ENCODE measurements at regions not wholly inside any gene's neighbourhood (a gene's known extent, or its start where the extent isn't known, plus 50 kb on each side); places are given as distances from the start of the nearest gene placed in this dataset.

DNA sequence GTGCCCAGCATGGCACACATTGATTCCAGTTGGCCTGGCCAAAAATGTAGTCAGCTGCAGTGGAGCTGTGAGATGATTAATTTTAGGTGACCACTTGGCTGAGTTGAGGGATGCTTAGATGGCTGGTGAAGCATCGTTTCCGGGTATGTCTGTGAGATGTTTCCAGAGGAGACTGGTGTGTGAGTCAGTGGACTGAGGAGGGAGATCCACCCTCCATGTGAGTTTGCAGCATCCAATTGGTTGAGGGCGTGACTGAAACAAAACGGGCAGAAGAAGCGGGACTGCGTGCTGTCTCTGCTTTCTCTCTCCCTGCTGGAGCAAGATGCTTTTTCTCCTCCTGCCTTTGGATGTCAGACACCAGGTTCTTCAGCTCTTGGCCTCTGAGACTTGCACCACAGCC, 68.2 kb upstream of the DSCAM start:
- no peak for ATAC-seq (ENCODE audit: low read depth)
- H3K36me3 ChIP-seq (ENCODE audit: low read depth), result no peaks in the 10 kb centered on the region
- DNase-seq (ENCODE audit: low spot score), result no peak
- TF ChIP-seq, protein P1, sequence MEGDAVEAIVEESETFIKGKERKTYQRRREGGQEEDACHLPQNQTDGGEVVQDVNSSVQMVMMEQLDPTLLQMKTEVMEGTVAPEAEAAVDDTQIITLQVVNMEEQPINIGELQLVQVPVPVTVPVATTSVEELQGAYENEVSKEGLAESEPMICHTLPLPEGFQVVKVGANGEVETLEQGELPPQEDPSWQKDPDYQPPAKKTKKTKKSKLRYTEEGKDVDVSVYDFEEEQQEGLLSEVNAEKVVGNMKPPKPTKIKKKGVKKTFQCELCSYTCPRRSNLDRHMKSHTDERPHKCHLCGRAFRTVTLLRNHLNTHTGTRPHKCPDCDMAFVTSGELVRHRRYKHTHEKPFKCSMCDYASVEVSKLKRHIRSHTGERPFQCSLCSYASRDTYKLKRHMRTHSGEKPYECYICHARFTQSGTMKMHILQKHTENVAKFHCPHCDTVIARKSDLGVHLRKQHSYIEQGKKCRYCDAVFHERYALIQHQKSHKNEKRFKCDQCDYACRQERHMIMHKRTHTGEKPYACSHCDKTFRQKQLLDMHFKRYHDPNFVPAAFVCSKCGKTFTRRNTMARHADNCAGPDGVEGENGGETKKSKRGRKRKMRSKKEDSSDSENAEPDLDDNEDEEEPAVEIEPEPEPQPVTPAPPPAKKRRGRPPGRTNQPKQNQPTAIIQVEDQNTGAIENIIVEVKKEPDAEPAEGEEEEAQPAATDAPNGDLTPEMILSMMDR (IDR thresholded peaks at IDR 0.05; ENCODE audit: poor library complexity, severe bottlenecking), result no peak
- no peaks in the 10 kb centered on the region for H3K9me3 ChIP-seq (ENCODE audit: severe bottlenecking)
- no peak overlapping the region for H3K4me3 ChIP-seq (ENCODE audit: severe bottlenecking)
- no peaks in the 10 kb centered on the region for H3K27me3 ChIP-seq (ENCODE audit: insufficient read depth, poor library complexity, severe bottlenecking)
- no peak overlapping the region for H3K27ac ChIP-seq (ENCODE audit: poor library complexity, severe bottlenecking)
- no peaks in the 10 kb centered on the region for H3K4me1 ChIP-seq (ENCODE audit: insufficient read depth, poor library complexity, severe bottlenecking)

GRCh38 chr21:40923407-40923806, 76.4 kb upstream of the DSCAM start:
- Histone ChIP-seq H3K9me3 (ENCODE audit: severe bottlenecking) (peaks cover 2% of the 10 kb centered on the region), H3K4me1 (ENCODE audit: insufficient read depth, poor library complexity, severe bottlenecking) (peaks cover 14% of the 10 kb centered on the region), H3K4me3 (ENCODE audit: severe bottlenecking) (no peak overlapping the region), H3K27ac (ENCODE audit: poor library complexity, severe bottlenecking) (peak overlapping the region; percentile 9), H3K27me3 (ENCODE audit: insufficient read depth, poor library complexity, severe bottlenecking) (no peaks in the 10 kb centered on the region), H3K36me3 (ENCODE audit: low read depth) (no peaks in the 10 kb centered on the region)
- DNase-seq (ENCODE audit: low spot score) (peak; percentile 75), ATAC-seq (ENCODE audit: low read depth) (no peak; the same call in 1 of the 3 replicates)
- TF ChIP-seq, protein P1 (IDR thresholded peaks at IDR 0.05; ENCODE audit: poor library complexity, severe bottlenecking), result no peak

DNA sequence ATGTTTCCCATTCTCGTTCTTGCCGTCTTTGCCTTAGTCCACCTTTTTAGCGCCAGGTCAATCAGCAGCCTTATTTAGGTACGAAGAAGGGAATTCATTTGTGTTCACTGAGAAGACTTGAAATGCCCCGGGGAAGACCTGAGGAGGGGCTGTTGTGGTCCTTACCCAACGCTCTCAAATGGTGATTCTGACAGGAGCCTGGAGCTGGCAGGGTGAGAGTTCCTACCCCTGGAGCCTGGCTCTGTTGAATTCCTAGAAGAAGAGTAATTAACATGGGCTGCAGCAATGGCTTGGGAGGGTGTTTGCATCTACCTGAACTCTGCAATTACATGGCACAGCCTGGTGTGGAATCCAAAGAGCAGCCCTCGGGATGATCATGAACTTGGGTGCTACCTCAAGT, 76.9 kb upstream of the DSCAM start:
- peaks cover 14% of the 10 kb centered on the region for H3K4me1 ChIP-seq (ENCODE audit: insufficient read depth, poor library complexity, severe bottlenecking)
- ATAC-seq (ENCODE audit: low read depth) (no peak), DNase-seq (ENCODE audit: low spot score) (no peak)
- no peaks in the 10 kb centered on the region for H3K36me3 ChIP-seq (ENCODE audit: low read depth)
- no peaks in the 10 kb centered on the region for H3K27me3 ChIP-seq (ENCODE audit: insufficient read depth, poor library complexity, severe bottlenecking)
- peaks cover 2% of the 10 kb centered on the region for H3K9me3 ChIP-seq (ENCODE audit: severe bottlenecking)
- TF ChIP-seq, protein P1 (IDR thresholded peaks at IDR 0.05; ENCODE audit: poor library complexity, severe bottlenecking), result no peak
- peak overlapping the region; percentile 9 for H3K27ac ChIP-seq (ENCODE audit: poor library complexity, severe bottlenecking)
- H3K4me3 ChIP-seq (ENCODE audit: severe bottlenecking), result no peak overlapping the region

- Histone ChIP-seq H3K27ac (ENCODE audit: poor library complexity, severe bottlenecking) (no peak overlapping the region), H3K27me3 (ENCODE audit: insufficient read depth, poor library complexity, severe bottlenecking) (no peaks in the 10 kb centered on the region), H3K4me1 (ENCODE audit: insufficient read depth, poor library complexity, severe bottlenecking) (peaks cover 14% of the 10 kb centered on the region), H3K36me3 (ENCODE audit: low read depth) (no peaks in the 10 kb centered on the region), H3K9me3 (ENCODE audit: severe bottlenecking) (peaks cover 2% of the 10 kb centered on the region), H3K4me3 (ENCODE audit: severe bottlenecking) (no peak overlapping the region)
- TF ChIP-seq, protein P1 (IDR thresholded peaks at IDR 0.05; ENCODE audit: poor library complexity, severe bottlenecking), result no peak
- ATAC-seq (ENCODE audit: low read depth) (no peak), DNase-seq (ENCODE audit: low spot score) (no peak)
Observed at GRCh38 chr21:40924641-40925040, 77.7 kb upstream of the DSCAM start.

- Histone ChIP-seq H3K4me1 (ENCODE audit: insufficient read depth, poor library complexity, severe bottlenecking) (peaks cover 14% of the 10 kb centered on the region), H3K36me3 (ENCODE audit: low read depth) (no peaks in the 10 kb centered on the region), H3K27ac (ENCODE audit: poor library complexity, severe bottlenecking) (no peak overlapping the region), H3K9me3 (ENCODE audit: severe bottlenecking) (peaks cover 2% of the 10 kb centered on the region), H3K27me3 (ENCODE audit: insufficient read depth, poor library complexity, severe bottlenecking) (no peaks in the 10 kb centered on the region), H3K4me3 (ENCODE audit: severe bottlenecking) (no peak overlapping the region)
- TF ChIP-seq, protein P1 (IDR thresholded peaks at IDR 0.05; ENCODE audit: poor library complexity, severe bottlenecking), result no peak
- no peak for DNase-seq (ENCODE audit: low spot score)
- ATAC-seq (ENCODE audit: low read depth), result no peak
Observed at GRCh38 chr21:40926238-40926637, 79.3 kb upstream of the DSCAM start.
